ENCODE measurements at regions not wholly inside any gene's neighbourhood (a gene's known extent, or its start where the extent isn't known, plus 50 kb on each side); places are given as distances from the start of the nearest gene placed in this dataset.

GRCh38 chr7:15967121-15967520, 280.6 kb upstream of the MEOX2 start:
- H3K27ac ChIP-seq (ENCODE audit: low read depth in 1 of 2, low read length in 2 of 2), result no peak overlapping the region
- TF ChIP-seq RXRA (IDR thresholded peaks at IDR 0.05), result no peak
- no peak for TF ChIP-seq RAD21 (IDR thresholded peaks at IDR 0.05)
- TF ChIP-seq FOXA1 (IDR thresholded peaks at IDR 0.05), result no peak
- no peak for TF ChIP-seq FOXA2 (IDR thresholded peaks at IDR 0.05)
- TF ChIP-seq NR2F2 (IDR thresholded peaks at IDR 0.05), result no peak
- no peak for TF ChIP-seq REST (IDR thresholded peaks at IDR 0.05)
- no peak for TF ChIP-seq SP1 (IDR thresholded peaks at IDR 0.05)
- TF ChIP-seq, protein P1, sequence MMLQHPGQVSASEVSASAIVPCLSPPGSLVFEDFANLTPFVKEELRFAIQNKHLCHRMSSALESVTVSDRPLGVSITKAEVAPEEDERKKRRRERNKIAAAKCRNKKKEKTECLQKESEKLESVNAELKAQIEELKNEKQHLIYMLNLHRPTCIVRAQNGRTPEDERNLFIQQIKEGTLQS (IDR thresholded peaks at IDR 0.05), result no peak
- no peak for TF ChIP-seq HNF4A (conservative IDR thresholded peaks at IDR 0.05)
- TF ChIP-seq CTCF (IDR thresholded peaks at IDR 0.05; ENCODE audit: low read depth, low read length, missing input control), result no peak
- TF ChIP-seq, protein P2, sequence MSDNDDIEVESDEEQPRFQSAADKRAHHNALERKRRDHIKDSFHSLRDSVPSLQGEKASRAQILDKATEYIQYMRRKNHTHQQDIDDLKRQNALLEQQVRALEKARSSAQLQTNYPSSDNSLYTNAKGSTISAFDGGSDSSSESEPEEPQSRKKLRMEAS (IDR thresholded peaks at IDR 0.05), result no peak
- no peak for TF ChIP-seq JUND (IDR thresholded peaks at IDR 0.05)
- no peak for TF ChIP-seq GABPA (IDR thresholded peaks at IDR 0.05 in 1 of 2, conservative IDR thresholded peaks at IDR 0.05 in 1 of 2)
- TF ChIP-seq YY1 (IDR thresholded peaks at IDR 0.05), result no peak
- no peak for TF ChIP-seq ZBTB33 (IDR thresholded peaks at IDR 0.05)
- TF ChIP-seq TAF1 (conservative IDR thresholded peaks at IDR 0.05), result no peak
- no peak for TF ChIP-seq HNF4G (IDR thresholded peaks at IDR 0.05)
- TF ChIP-seq EGR1 (IDR thresholded peaks at IDR 0.05; ENCODE audit: low read depth in 2 of 2), result no peak
- DNase-seq (ENCODE audit: low spot score), result no peak
- WGBS, result 85% methylated on average over 2 of the region's 2 CpGs
- H3K36me3 ChIP-seq (ENCODE audit: control insufficient read depth in 4 of 4, insufficient read depth in 3 of 4, low read depth in 1 of 4, low read length in 3 of 4), result no peaks in the 10 kb centered on the region
- H3K9ac ChIP-seq (ENCODE audit: low read depth in 1 of 2, low read length in 2 of 2), result no peak overlapping the region
- H3K27me3 ChIP-seq (ENCODE audit: control insufficient read depth in 4 of 4, insufficient read depth in 4 of 4, low read length in 3 of 4), result no peaks in the 10 kb centered on the region
- H3K4me1 ChIP-seq (ENCODE audit: control insufficient read depth in 4 of 4, insufficient read depth in 4 of 4, low read length in 3 of 4), result no peaks in the 10 kb centered on the region
- no peak overlapping the region for H3K4me3 ChIP-seq (ENCODE audit: low read depth in 1 of 3, low read length in 3 of 3)
- H3K9me3 ChIP-seq (ENCODE audit: control insufficient read depth in 4 of 4, low read length in 3 of 4), result no peaks in the 10 kb centered on the region

All from liver (tissue), 8 donors.